ENCODE measurements at regions not wholly inside any gene's neighbourhood (a gene's known extent, or its start where the extent isn't known, plus 50 kb on each side); places are given as distances from the start of the nearest gene placed in this dataset.
"Not testable (repeated sequence)": the region's sequence is repeated elsewhere in the genome, so short reads cannot be mapped to it uniquely, and the experiment has no call there.

DNA sequence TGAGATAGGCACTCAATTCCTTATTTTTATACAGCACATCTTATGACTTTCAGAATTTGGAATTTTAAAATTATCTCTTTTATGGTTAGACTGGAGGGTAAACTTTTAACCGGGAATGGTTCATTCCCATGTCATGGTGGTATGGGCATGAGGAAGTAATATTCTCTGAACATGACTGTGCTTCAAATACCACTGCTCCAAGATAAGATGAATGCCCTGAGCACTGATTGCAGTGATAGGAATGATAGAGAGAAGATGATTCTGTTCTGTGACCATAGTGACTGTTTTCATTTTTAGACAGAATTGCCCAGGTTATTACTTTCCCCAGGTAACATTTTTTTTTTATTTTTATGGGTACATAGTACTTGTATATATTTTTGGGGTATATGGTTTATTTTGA lies 187.4 kb downstream of the ATOH1 start:
- no peak for DNase-seq

DNA sequence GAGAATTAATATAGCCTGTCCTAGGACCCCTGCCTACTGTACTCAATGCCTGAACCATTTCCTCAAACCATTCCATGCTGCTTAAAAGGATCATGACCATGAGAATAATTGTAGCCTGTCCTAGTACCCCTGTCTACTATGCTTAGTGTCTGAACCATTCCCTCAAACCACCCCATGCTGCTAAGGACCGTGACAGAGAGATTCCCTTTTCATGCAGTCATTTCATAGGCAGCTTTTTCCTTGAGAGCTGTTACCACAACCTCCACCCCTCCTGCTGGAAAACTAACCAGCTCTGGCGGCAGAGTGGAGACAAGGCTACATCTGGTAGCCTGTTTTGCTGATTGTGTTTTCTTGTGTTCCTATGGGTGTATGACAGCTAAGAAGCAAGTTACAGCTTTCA lies 174.9 kb upstream of the SMARCAD1 start:
- peak; percentile 13 for DNase-seq

DNA sequence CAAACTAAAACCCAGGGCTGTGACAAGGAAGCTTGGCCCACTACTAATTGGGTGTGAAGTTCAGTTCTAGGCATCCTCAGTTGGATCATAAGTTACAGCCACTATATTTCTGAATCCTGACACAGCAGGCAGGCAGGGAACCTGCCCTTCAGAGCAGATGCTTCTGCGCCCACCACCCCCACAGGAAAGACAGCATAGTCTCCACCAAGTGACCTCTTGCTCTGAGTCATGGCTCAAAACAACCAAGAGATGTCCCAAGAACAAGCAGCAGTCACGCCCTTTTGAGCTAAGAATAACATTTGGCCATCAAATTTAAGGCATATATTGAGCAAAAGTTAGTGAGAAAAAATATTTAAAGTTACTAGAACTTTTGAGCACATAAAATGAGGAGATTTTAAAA lies 170.7 kb upstream of the SMARCAD1 start:
- DNase-seq = no peak

- DNase-seq = no peak
These were observed 169.5 kb upstream of the SMARCAD1 start for GRCh38 chr4:94038195-94038594.

DNA sequence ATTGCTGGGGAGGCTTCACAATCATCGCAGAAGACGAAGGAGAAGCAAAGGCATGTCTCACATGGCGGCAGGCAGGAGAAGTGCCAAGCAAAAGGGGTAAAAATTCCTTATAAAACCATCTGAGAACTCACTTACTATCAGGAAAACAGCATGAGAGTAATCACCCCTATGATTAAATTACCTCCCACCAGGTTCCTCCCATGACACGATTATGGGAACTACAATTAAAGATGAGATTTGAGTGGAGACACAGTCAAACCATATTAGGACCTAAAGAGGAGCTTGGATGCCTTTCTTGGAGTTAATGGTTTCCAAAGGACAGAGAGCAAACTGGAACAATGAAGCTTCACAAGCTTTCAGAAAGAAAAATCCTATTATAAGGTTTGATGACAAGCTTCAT lies 168.4 kb upstream of the SMARCAD1 start:
- no peak for DNase-seq

DNA sequence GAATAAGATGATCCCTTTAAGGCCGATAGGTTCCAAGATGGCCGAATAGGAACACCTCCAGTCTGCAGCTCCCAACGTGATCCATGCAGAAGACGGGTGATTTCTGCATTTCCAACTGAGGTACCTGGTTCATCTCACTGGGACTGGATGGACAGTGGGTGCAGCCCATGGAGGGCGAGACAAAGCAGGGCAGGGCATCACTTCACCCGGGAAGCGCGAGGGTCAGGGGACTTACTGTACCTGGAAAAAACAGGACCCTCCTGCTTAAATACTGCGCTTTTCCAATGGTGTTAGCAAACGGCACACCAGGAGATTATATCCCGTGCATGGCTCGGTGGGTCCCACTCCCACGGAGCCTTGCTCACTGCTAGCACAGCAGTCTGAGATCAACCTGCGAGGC lies 163.2 kb upstream of the SMARCAD1 start:
- DNase-seq = not testable (repeated sequence)

DNA sequence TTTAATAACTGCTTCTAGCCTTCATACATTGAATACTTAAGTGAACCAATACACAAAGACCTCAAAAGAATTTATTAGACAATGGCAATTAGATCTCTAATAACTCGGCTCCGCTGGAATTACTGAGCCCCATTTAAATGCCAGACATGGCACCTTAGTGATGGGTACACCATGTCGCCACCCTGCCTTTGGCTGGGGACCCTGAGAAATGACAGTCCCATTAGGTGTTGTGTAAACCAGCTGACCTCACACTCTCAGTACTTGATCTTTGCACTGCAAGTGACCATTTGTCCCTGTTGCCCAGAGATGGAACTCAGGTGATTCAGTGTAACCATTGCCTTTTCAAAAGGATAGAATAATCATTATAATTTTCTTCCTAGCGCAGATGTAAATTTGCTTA lies 144.6 kb upstream of the SMARCAD1 start:
- no peak for DNase-seq

- no peak for DNase-seq
These were observed 138.6 kb upstream of the SMARCAD1 start for GRCh38 chr4:94068753-94069719.

- no peak for DNase-seq
These were observed 131.2 kb upstream of the SMARCAD1 start for GRCh38 chr4:94076498-94076897.

DNA sequence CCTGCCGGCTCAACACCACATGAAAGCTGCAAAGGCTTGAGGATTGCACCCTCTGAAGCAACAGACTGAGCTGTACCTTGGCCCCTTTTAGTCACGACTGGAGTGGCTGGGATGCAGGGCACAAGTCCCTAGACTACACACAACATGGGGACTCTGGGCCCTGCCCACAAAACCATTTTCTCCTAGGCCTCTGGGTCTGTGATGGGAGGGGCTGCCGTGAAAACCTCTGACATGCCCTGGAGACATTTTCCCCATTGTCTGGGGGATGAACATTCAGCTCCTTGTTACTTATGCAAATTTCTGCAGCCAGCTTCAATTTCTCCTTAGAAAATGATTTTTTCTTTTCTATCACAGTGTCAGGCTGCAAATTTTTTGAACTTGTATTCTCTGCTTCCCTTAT lies 123.5 kb upstream of the SMARCAD1 start:
- DNase-seq = no peak

- not testable (repeated sequence) for DNase-seq
These were observed 108.5 kb upstream of the SMARCAD1 start for GRCh38 chr4:94099141-94099540.

DNA sequence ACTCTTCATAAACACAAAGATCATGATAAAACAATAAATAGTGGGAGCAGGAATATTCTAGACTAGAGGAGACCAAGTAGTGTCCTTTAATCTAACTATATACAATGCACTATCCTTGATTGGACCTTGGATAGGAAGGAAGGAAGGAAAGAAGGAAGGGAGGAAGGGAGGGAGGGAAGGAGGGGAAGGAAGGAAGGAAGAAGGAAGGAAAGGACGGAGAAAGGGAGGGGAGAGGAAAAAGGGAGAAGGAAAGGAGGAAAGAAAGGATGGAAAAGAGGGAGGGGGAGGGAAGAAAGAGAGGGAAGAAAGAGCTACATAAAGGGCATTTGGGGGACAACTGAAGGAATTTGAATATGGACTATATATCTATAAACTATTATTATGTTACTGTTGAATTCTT lies 95.0 kb upstream of the SMARCAD1 start:
- DNase-seq = no peak

DNA sequence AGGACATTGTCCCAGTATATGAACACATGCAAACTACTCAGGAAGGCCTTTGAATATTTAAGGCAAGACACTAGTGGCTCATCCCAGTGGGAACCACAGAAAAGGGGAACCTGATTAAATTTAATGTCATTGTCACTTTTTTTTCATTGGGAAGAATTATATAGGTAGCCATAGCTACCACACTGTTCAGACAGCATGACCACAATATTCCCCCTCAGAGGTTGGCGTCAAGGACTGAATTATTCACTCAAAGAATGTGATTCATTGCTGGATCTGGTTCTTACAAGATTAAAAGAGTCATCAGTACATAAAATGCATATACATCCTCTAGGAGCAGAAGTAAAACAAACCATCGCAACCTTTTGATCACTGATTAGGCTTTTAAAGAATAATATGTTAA lies 92.0 kb upstream of the SMARCAD1 start:
- peak; percentile 14 for DNase-seq

DNA sequence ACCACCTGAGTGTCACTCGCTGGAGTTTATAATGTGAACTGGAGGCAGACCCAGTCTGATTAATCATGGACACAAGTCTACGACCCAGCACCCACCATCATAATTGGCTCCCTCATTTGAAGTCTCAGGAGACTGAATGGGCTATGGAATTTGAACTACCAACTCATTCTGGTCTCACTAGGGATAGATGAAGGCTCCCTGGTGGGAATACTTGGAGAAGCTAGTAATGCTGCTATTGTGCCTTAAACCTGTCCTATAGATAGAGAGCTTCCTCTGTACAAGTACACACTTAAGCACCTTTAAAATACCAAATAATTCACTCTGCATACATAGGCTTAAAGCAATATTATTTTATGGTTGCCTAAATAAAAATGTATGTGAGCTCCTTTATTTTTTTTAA lies 90.8 kb upstream of the SMARCAD1 start:
- no peak for DNase-seq

- DNase-seq = peak; percentile 59
These were observed 81.0 kb upstream of the SMARCAD1 start for GRCh38 chr4:94126669-94127068.

GRCh38 chr4:94127707-94128328 lies 79.8 kb upstream of the SMARCAD1 start:
- DNase-seq = peak; percentile 78

GRCh38 chr4:94131212-94131611 lies 76.5 kb upstream of the SMARCAD1 start:
- DNase-seq = no peak

GRCh38 chr4:94135701-94136100 lies 72.0 kb upstream of the SMARCAD1 start:
- DNase-seq = no peak

- DNase-seq = no peak
These were observed 67.6 kb upstream of the SMARCAD1 start for GRCh38 chr4:94139931-94140612.

DNA sequence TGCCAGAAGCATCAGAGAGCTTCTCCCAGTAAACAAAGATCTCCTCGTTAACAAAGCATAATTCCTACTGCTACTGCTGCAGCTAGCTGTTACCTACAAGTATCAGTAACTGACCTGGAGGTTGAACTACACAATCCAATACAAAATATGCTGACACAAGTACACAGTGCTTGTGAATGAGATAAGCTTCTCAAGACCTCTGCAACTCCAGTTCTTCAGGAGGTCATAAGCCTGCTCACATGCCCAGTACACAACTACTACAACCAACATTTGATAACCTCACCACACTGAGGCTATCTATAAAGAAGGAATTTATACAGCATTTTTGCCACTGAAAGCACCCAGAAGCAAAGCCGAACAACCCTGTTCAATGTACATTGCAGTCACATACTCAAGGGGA lies 66.7 kb upstream of the SMARCAD1 start:
- peak; percentile 16 for DNase-seq

GRCh38 chr4:94148052-94148451 lies 59.6 kb upstream of the SMARCAD1 start:
- DNase-seq = not testable (repeated sequence)

DNA sequence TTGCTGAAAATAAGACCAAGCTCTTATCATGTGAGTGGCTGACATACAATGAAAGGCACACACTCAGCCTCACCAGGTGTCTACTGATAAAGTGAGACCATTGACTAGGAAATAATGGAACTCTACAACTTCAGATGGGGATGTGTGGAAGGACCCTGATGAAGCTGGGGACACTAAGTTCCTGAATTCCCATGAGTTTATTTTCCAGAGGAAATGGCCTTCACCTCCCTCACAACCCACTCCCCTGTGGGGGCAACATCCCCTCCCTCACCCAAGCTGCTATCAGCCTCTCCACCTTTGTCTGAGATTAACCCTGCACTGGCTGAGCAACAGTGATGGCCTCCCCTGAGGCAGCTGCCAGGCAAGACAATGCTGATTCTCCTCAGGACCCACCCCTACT lies 55.2 kb upstream of the SMARCAD1 start:
- DNase-seq = no peak

- DNase-seq = not testable (repeated sequence)
These were observed 52.3 kb upstream of the SMARCAD1 start for GRCh38 chr4:94155404-94155803.

- no peak for DNase-seq
These were observed 50.8 kb upstream of the SMARCAD1 start for GRCh38 chr4:94156826-94157225.
